ENCODE measurements at regions not wholly inside any gene's neighbourhood (a gene's known extent, or its start where the extent isn't known, plus 50 kb on each side); places are given as distances from the start of the nearest gene placed in this dataset.

GRCh38 chr5:2125901-2126265 is 243.2 kb upstream of the IRX4 start:
- TF ChIP-seq CTCF (IDR thresholded peaks at IDR 0.05; ENCODE audit: low read length) (no peak), EZH2 (IDR thresholded peaks at IDR 0.05; ENCODE audit: borderline replicate concordance, low read length) (no peak)

Measured in OCI-LY1 (cell line).